Left lung (tissue), 4 donors: ENCODE measurements at regions not wholly inside any gene's neighbourhood (a gene's known extent, or its start where the extent isn't known, plus 50 kb on each side); places are given as distances from the start of the nearest gene placed in this dataset.

ENCODE experiments used
- ATAC-seq: fragments of 200-7000 bp; cut with Tn5 transposase; one replicate; pipeline ENCODE4 v1.9.1; 2020; ENCODE audit warnings: moderate library complexity
- DNase-seq, 4 donors: peaks; one replicate each; pipeline ENCODE4 v3.0.0-alpha.2; 2013 to 2020
- H3K27ac ChIP-seq, 2 donors: fragments of 200-600 bp; sonication (generic) in 1 of 2; one replicate each; pipeline versions ENCODE4 v1.5.0 to v1.8.0; 2020 to 2021
- H3K27me3 ChIP-seq, 2 donors: fragments of 200-600 bp; sonication (generic) in 1 of 2; one replicate each; pipeline versions ENCODE4 v1.5.0 to v1.8.0; 2020 to 2021
- H3K36me3 ChIP-seq, 2 donors: fragments of 200-600 bp; sonication (generic) in 1 of 2; one replicate each; pipeline versions ENCODE4 v1.5.0 to v1.8.0; 2020 to 2021
- H3K4me1 ChIP-seq, 2 donors: fragments of 200-600 bp; one replicate each; pipeline ENCODE4 v1.8.0; 2021
- H3K4me3 ChIP-seq, 2 donors: fragments of 200-600 bp; sonication (generic) in 1 of 2; one replicate each; pipeline versions ENCODE4 v1.5.0 to v1.8.0; 2020 to 2021; ENCODE audit warnings: mild to moderate bottlenecking in 1 of 2
- H3K9me3 ChIP-seq, 2 donors: fragments of 200-600 bp; sonication (generic) in 1 of 2; one replicate each; pipeline versions ENCODE4 v1.5.0 to v1.8.0; 2020 to 2021
- CTCF ChIP-seq, 2 donors: fragments of 200-600 bp; sonication (generic) in 1 of 2; IDR thresholded peaks; one replicate each; pipeline versions ENCODE4 v1.5.0 to v1.8.0; 2021; ENCODE audit warnings: antibody characterized with exemption in 2 of 2
- intact Hi-C, 2 donors: fragments of 100-400 bp; cut with DNase I; formaldehyde crosslinking; loops; one replicate each; pipeline versions ENCODE4 v1.11.2 to v1.14.2; 2022
- donor health status: DM: no; HTN: yes; CAD: no.
- donor health status: DM: no; HTN: no; CAD: no.

GRCh38 chr11:69369210-69369825 is 75.4 kb downstream of the MYEOV start:
- no peak for TF ChIP-seq CTCF (IDR thresholded peaks at IDR 0.05)
- intact Hi-C loops = no loop called here
- H3K4me1 ChIP-seq = peaks cover 0 to 7% of the 10 kb centered on the region in 2 donors

GRCh38 chr11:69369945-69370344 is 76.0 kb downstream of the MYEOV start:
- no peaks in the 10 kb centered on the region for H3K27me3 ChIP-seq
- intact Hi-C loops = no loop called here
- no peak for DNase-seq
- H3K4me1 ChIP-seq = peaks cover 0 to 9% of the 10 kb centered on the region in 2 donors
- no peak overlapping the region for H3K4me3 ChIP-seq
- peaks cover 0 to 2% of the 10 kb centered on the region in 2 donors for H3K9me3 ChIP-seq
- H3K27ac ChIP-seq = no peak overlapping the region
- no peaks in the 10 kb centered on the region for H3K36me3 ChIP-seq
- ATAC-seq = no peak
- no peak for TF ChIP-seq CTCF (IDR thresholded peaks at IDR 0.05)

More at GRCh38 chr11:69369210-69369825, 75.4 kb downstream of the MYEOV start:
- H3K36me3 ChIP-seq = no peaks in the 10 kb centered on the region
- H3K27ac ChIP-seq = no peak overlapping the region
- H3K9me3 ChIP-seq = peaks cover 0 to 2% of the 10 kb centered on the region in 2 donors
- no peaks in the 10 kb centered on the region for H3K27me3 ChIP-seq
- DNase-seq (no peak), ATAC-seq (no peak)
- no peak overlapping the region for H3K4me3 ChIP-seq

GRCh38 chr11:69370984-69371709 is 77.2 kb downstream of the MYEOV start:
- DNase-seq = peak in 1 of 4 donors; percentile 69
- no peak overlapping the region for H3K4me3 ChIP-seq
- H3K27ac ChIP-seq = no peak overlapping the region
- H3K4me1 ChIP-seq = peaks cover 0 to 9% of the 10 kb centered on the region in 2 donors
- no peaks in the 10 kb centered on the region for H3K36me3 ChIP-seq
- TF ChIP-seq CTCF (IDR thresholded peaks at IDR 0.05) = no peak
- ATAC-seq = no peak
- no peaks in the 10 kb centered on the region for H3K27me3 ChIP-seq
- H3K9me3 ChIP-seq = peaks cover 0 to 2% of the 10 kb centered on the region in 2 donors
- intact Hi-C loops = no loop called here

- DNase-seq (no peak), ATAC-seq (no peak)
- no peak overlapping the region for H3K4me3 ChIP-seq
- peaks cover 0 to 6% of the 10 kb centered on the region in 2 donors for H3K4me1 ChIP-seq
- no peaks in the 10 kb centered on the region for H3K36me3 ChIP-seq
- H3K9me3 ChIP-seq = peaks cover 0 to 2% of the 10 kb centered on the region in 2 donors
- H3K27ac ChIP-seq = no peak overlapping the region
- intact Hi-C loops = no loop called here
- TF ChIP-seq CTCF (IDR thresholded peaks at IDR 0.05) = no peak
- H3K27me3 ChIP-seq = no peaks in the 10 kb centered on the region
Observed at GRCh38 chr11:69371731-69372588, 78.0 kb downstream of the MYEOV start.
